ENCODE measurements at regions not wholly inside any gene's neighbourhood (a gene's known extent, or its start where the extent isn't known, plus 50 kb on each side); places are given as distances from the start of the nearest gene placed in this dataset.
"Not testable (repeated sequence)": the region's sequence is repeated elsewhere in the genome, so short reads cannot be mapped to it uniquely, and the experiment has no call there.

DNA sequence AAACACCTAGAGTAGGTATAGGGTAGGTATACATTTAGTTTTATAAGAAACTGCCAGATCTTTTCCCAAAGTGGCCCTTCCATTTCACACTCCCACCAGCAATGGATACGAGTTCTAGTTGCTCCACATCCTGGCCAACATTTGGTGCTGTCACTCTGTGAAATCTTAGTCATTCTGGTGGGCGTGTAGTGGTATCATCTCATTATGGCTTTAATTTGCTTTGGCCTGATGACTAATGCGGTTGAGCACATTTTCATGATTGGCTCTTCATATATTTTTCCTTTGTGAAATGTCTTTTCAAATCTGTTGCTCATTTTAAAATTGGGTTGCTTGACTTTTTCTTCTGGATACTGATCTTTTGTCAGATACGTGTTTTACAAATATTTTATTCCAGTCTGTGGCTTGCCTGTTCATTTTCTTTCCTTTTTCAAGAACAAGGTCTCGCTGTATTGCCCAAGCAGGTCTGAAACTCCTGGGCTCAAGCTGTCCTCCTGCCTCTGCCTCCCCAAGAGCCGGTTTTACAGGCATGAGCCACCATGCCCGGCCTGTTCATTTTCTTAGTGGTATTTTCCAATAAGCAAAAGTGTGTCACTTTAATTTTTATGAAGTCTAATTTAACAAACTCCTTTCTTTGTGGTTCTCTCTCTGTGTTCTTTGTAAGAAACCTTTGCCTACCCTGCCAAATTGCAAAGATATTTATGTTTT is 192.4 kb downstream of the SEC14L1 start (continued):
- TF ChIP-seq ZNF629 (tag by site-specific recombination; IDR thresholded peaks at IDR 0.05) (no peak), ZEB2 (tag by site-specific recombination; IDR thresholded peaks at IDR 0.05) (no peak), EGR2 (tag by site-specific recombination; IDR thresholded peaks at IDR 0.05; ENCODE audit: low read depth) (peak; percentile 62), ZBTB44 (tag by site-specific recombination; IDR thresholded peaks at IDR 0.05) (no peak), ZNF560 (tag by site-specific recombination; IDR thresholded peaks at IDR 0.05; ENCODE audit: borderline replicate concordance) (no peak), TRIM28 (IDR thresholded peaks at IDR 0.05; ENCODE audit: borderline replicate concordance, low read length) (peak; percentile 57; the same call in 1 of the 2 replicates), ZNF133 (tag by site-specific recombination; IDR thresholded peaks at IDR 0.05) (no peak)

GRCh38 chr17:77337150-77337549 is 196.4 kb downstream of the SEC14L1 start:
- H3K27ac ChIP-seq (ENCODE audit: extremely low read depth, low read depth, low read length): no peak overlapping the region
- no peaks in the 10 kb centered on the region for H3K4me1 ChIP-seq (ENCODE audit: control insufficient read depth, insufficient read depth, low read length)
- TF ChIP-seq TRIM28 (IDR thresholded peaks at IDR 0.05; ENCODE audit: borderline replicate concordance, low read length): no peak
- no peak for TF ChIP-seq ZNF423 (tag by site-specific recombination; IDR thresholded peaks at IDR 0.05)
- no peak for TF ChIP-seq ZBTB17 (tag by site-specific recombination; IDR thresholded peaks at IDR 0.05)
- TF ChIP-seq ZNF660 (tag by site-specific recombination; IDR thresholded peaks at IDR 0.05): no peak
- no peak for TF ChIP-seq SCRT2 (tag by site-specific recombination; IDR thresholded peaks at IDR 0.05)
- no peak for TF ChIP-seq ZNF747 (tag by site-specific recombination; IDR thresholded peaks at IDR 0.05)
- TF ChIP-seq, protein P1, sequence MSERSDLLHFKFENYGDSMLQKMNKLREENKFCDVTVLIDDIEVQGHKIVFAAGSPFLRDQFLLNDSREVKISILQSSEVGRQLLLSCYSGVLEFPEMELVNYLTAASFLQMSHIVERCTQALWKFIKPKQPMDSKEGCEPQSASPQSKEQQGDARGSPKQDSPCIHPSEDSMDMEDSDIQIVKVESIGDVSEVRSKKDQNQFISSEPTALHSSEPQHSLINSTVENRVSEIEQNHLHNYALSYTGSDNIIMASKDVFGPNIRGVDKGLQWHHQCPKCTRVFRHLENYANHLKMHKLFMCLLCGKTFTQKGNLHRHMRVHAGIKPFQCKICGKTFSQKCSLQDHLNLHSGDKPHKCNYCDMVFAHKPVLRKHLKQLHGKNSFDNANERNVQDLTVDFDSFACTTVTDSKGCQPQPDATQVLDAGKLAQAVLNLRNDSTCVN (tag by site-specific recombination; optimal IDR thresholded peaks at IDR 0.05): no peak
- TF ChIP-seq EGR2 (tag by site-specific recombination; IDR thresholded peaks at IDR 0.05; ENCODE audit: low read depth): no peak
- H3K36me3 ChIP-seq (ENCODE audit: control insufficient read depth in 2 of 2, insufficient read depth in 1 of 2, low read length in 2 of 2): no peaks in the 10 kb centered on the region
- no peaks in the 10 kb centered on the region for H3K9me3 ChIP-seq (ENCODE audit: control insufficient read depth, insufficient read depth, low read depth, low read length)
- no peak overlapping the region for H3K4me3 ChIP-seq (ENCODE audit: low read depth, low read length)
- ChIA-PET POLR2A (no interaction called here), CTCF (no interaction called here)

DNA sequence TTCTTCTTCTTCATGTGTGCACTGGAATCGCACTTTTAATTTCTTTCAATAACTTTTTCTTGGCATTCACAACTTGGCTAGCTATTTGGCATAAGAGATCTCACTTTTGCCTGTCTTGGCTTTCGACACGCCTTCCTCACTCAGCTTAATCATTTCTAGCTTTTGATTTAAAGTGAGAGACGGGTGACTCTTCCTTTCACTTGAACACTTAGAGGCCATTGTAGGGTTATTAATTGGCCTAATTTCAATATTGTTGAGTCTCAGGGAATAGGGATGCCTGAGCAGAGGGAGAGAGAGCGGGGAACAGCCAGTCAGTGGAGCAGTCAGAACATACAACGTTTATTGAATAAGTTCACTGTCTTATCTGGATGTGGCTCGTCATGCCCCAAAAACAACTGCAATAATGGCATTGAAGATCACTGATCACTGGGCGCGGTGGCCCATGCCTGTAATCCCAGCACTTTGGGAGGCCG is 200.3 kb downstream of the SEC14L1 start:
- no peaks in the 10 kb centered on the region for H3K4me1 ChIP-seq (ENCODE audit: control insufficient read depth, insufficient read depth, low read length)
- no peak overlapping the region for H3K4me3 ChIP-seq (ENCODE audit: low read depth, low read length)
- H3K27ac ChIP-seq (ENCODE audit: extremely low read depth, low read depth, low read length): no peak overlapping the region
- ChIA-PET CTCF (interaction anchor here (0.8 to 2.2 kb wide), 3 partner anchors 10 to 89 kb away, joined by 3 to 11 read pairs (median 4); no protein-coding TSS in a partner anchor), POLR2A (no interaction called here)
- TF ChIP-seq, protein P2, sequence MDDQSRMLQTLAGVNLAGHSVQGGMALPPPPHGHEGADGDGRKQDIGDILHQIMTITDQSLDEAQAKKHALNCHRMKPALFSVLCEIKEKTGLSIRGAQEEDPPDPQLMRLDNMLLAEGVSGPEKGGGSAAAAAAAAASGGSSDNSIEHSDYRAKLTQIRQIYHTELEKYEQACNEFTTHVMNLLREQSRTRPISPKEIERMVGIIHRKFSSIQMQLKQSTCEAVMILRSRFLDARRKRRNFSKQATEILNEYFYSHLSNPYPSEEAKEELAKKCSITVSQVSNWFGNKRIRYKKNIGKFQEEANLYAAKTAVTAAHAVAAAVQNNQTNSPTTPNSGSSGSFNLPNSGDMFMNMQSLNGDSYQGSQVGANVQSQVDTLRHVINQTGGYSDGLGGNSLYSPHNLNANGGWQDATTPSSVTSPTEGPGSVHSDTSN (CRISPR knock-in tag; IDR thresholded peaks at IDR 0.05): no peak
- TF ChIP-seq PRDM1 (tag by site-specific recombination; IDR thresholded peaks at IDR 0.05) (peak; percentile 76), ZNF776 (tag by site-specific recombination; IDR thresholded peaks at IDR 0.05; ENCODE audit: borderline replicate concordance) (no peak), ZNF837 (tag by site-specific recombination; IDR thresholded peaks at IDR 0.05) (no peak)
- no peaks in the 10 kb centered on the region for H3K36me3 ChIP-seq (ENCODE audit: control insufficient read depth in 2 of 2, insufficient read depth in 1 of 2, low read length in 2 of 2)
- H3K9me3 ChIP-seq (ENCODE audit: control insufficient read depth, insufficient read depth, low read depth, low read length): peaks cover 3% of the 10 kb centered on the region; the same call in 1 of the 2 replicates

DNA sequence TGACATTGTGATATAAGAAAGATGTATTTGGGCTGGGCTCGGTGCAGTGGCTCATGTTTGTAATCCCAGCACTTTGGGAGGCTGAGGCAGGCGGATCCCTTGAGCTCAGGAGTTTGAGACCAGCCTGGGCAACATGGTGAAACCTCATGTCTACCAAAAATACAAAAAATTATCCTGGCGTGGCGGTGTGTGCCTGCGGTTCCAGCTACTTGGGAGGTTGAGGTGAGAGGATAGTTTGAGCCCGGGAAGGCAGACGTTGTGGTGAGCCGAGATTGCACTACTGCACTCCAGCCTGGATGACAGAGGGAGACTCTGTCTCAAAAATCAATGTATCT is 201.9 kb downstream of the SEC14L1 start:
- H3K4me1 ChIP-seq (ENCODE audit: control insufficient read depth, insufficient read depth, low read length); H3K4me3 ChIP-seq (ENCODE audit: low read depth, low read length); H3K36me3 ChIP-seq (ENCODE audit: control insufficient read depth in 2 of 2, insufficient read depth in 1 of 2, low read length in 2 of 2); POLR2A ChIA-PET; H3K9me3 ChIP-seq (ENCODE audit: control insufficient read depth, insufficient read depth, low read depth, low read length); H3K27ac ChIP-seq (ENCODE audit: extremely low read depth, low read depth, low read length): not testable (repeated sequence)
- CTCF ChIA-PET: interaction anchor here (0.6 to 1.8 kb wide), 2 partner anchors 12 to 110 kb away, joined by 3 to 9 read pairs; no protein-coding TSS in a partner anchor
